Neural progenitor cell (in vitro differentiated cells): ENCODE measurements at regions not wholly inside any gene's neighbourhood (a gene's known extent, or its start where the extent isn't known, plus 50 kb on each side); places are given as distances from the start of the nearest gene placed in this dataset.

Experiments used
- CTCF ChIP-seq: fragments of 200-600 bp; sonication (generic); IDR thresholded peaks from 2 replicates; pipeline ENCODE4 v1.5.1; 2017; ENCODE audit warnings: antibody characterized with exemption, mild to moderate bottlenecking
- EZH2 ChIP-seq: fragments of 200-600 bp; sonication (generic); IDR thresholded peaks from 2 replicates; pipeline ENCODE4 v1.6.1; 2017; ENCODE audit warnings: antibody characterized with exemption, mild to moderate bottlenecking, moderate library complexity

DNA sequence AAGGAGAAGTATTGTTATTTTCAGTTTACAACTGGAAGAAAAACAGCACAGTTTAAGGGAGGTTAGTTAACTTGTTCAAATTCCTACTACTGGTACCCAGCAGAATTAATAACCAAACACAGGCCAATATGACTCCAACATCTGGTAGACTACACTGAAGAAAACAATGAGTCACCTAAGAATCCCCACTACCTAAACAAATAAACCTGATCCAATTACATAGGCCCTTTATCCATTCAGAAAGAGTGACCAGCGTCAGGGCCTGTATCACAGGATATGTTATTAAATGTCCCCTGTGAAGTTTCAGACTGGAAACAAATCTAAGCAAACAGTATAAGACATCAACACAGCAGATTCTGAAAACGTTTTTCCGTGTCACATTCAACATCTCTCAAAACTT is 492.5 kb upstream of the INTU start:
- no peak for TF ChIP-seq CTCF
- TF ChIP-seq EZH2 = no peak
